NCI-H146 treated with DMSO at 0.1 percent for 48 hours (cell line): ENCODE measurements at regions not wholly inside any gene's neighbourhood (a gene's known extent, or its start where the extent isn't known, plus 50 kb on each side); places are given as distances from the start of the nearest gene placed in this dataset.
"Not testable (repeated sequence)": the region's sequence is repeated elsewhere in the genome, so short reads cannot be mapped to it uniquely, and the experiment has no call there.

ENCODE experiments used
- DNase-seq: peaks from one replicate; lab custom pipeline; 2025; ENCODE audit not compliant: unreplicated experiment; lab: John Stamatoyannopoulos, UW

GRCh38 chr2:215556979-215557378 is 121.1 kb upstream of the FN1 start:
- DNase-seq: no peak

- DNase-seq: no peak
Observed at GRCh38 chr2:215554689-215555498, 119.0 kb upstream of the FN1 start.

- no peak for DNase-seq
Observed at GRCh38 chr2:215553946-215554345, 118.1 kb upstream of the FN1 start.

- no peak for DNase-seq
Observed at GRCh38 chr2:215552144-215552580, 116.3 kb upstream of the FN1 start.

- DNase-seq: no peak
Observed at GRCh38 chr2:215550331-215550730, 114.5 kb upstream of the FN1 start.

- DNase-seq: no peak
Observed at GRCh38 chr2:215548714-215549113, 112.8 kb upstream of the FN1 start.

GRCh38 chr2:215542690-215543089 is 106.8 kb upstream of the FN1 start:
- DNase-seq: no peak

GRCh38 chr2:215540658-215541057 is 104.8 kb upstream of the FN1 start:
- DNase-seq: no peak

- no peak for DNase-seq
Observed at GRCh38 chr2:215537611-215538010, 101.7 kb upstream of the FN1 start.

GRCh38 chr2:215536510-215536909 is 100.6 kb upstream of the FN1 start:
- no peak for DNase-seq

- no peak for DNase-seq
Observed at GRCh38 chr2:215535741-215536140, 99.9 kb upstream of the FN1 start.

GRCh38 chr2:215535125-215535668 is 99.3 kb upstream of the FN1 start:
- no peak for DNase-seq

GRCh38 chr2:215533716-215534115 is 97.8 kb upstream of the FN1 start:
- DNase-seq: not testable (repeated sequence)

- no peak for DNase-seq
Observed at GRCh38 chr2:215532844-215533243, 97.0 kb upstream of the FN1 start.

- no peak for DNase-seq
Observed at GRCh38 chr2:215531284-215531683, 95.4 kb upstream of the FN1 start.

GRCh38 chr2:215530191-215530968 is 94.5 kb upstream of the FN1 start:
- no peak for DNase-seq

- DNase-seq: no peak
Observed at GRCh38 chr2:215529271-215529670, 93.4 kb upstream of the FN1 start.

GRCh38 chr2:215528555-215528954 is 92.7 kb upstream of the FN1 start:
- DNase-seq: no peak

GRCh38 chr2:215527736-215528135 is 91.9 kb upstream of the FN1 start:
- DNase-seq: no peak

- no peak for DNase-seq
Observed at GRCh38 chr2:215526341-215526740, 90.5 kb upstream of the FN1 start.

- no peak for DNase-seq
Observed at GRCh38 chr2:215522237-215522636, 86.4 kb upstream of the FN1 start.

- DNase-seq: no peak
Observed at GRCh38 chr2:215521031-215521430, 85.2 kb upstream of the FN1 start.
